Vagina (tissue), 2 donors: ENCODE measurements at regions not wholly inside any gene's neighbourhood (a gene's known extent, or its start where the extent isn't known, plus 50 kb on each side); places are given as distances from the start of the nearest gene placed in this dataset.

Experiments
- POLR2A ChIP-seq, 2 donors: fragments of 450-650 bp; IDR thresholded peaks; one replicate each; pipeline ENCODE4 v1.6.1; 2017; ENCODE audit warnings: antibody characterized with exemption in 2 of 2, mild to moderate bottlenecking in 2 of 2, moderate library complexity in 2 of 2
- POLR2AphosphoS5 ChIP-seq, 2 donors: sonication (generic); formaldehyde crosslinking; IDR thresholded peaks; one replicate each; pipeline ENCODE4 v1.9.0; 2017; ENCODE audit warnings: antibody characterized with exemption in 2 of 2, mild to moderate bottlenecking in 2 of 2, low read depth in 1 of 2; ENCODE audit not compliant: insufficient read depth in 1 of 2
- TF ChIP-seq, protein P1 (sequence below), 3 experiments: fragments of 450-650 bp in 2 of 3; fragments of 200-600 bp in 1 of 3; sonication (generic) in 1 of 3; IDR thresholded peaks; one replicate each; pipeline ENCODE4 v1.5.1; 2017 to 2019; ENCODE audit warnings: antibody characterized with exemption in 3 of 3, mild to moderate bottlenecking in 2 of 3, moderate library complexity in 2 of 3

DNA sequence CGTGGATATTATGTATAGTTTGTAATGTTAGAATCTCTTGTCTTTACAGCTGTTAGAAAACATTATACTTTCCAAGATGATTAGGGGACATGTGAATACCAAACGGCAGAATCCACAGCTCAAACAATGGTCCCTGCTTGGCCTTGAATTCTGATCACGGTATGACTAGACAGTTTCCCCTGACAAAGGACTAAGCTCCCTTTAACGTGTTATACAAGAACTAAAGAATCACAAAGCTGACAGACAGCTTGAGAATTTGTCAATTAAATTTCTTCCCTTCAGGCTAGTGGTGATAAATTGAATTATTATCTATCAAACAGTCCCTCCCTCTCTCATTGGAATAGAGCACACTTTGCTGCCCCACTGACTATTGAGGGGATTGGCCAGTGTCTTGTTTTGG, 359.2 kb upstream of the ID2 start:
- TF ChIP-seq POLR2A (IDR thresholded peaks at IDR 0.05) = no peak
- TF ChIP-seq, protein P1, sequence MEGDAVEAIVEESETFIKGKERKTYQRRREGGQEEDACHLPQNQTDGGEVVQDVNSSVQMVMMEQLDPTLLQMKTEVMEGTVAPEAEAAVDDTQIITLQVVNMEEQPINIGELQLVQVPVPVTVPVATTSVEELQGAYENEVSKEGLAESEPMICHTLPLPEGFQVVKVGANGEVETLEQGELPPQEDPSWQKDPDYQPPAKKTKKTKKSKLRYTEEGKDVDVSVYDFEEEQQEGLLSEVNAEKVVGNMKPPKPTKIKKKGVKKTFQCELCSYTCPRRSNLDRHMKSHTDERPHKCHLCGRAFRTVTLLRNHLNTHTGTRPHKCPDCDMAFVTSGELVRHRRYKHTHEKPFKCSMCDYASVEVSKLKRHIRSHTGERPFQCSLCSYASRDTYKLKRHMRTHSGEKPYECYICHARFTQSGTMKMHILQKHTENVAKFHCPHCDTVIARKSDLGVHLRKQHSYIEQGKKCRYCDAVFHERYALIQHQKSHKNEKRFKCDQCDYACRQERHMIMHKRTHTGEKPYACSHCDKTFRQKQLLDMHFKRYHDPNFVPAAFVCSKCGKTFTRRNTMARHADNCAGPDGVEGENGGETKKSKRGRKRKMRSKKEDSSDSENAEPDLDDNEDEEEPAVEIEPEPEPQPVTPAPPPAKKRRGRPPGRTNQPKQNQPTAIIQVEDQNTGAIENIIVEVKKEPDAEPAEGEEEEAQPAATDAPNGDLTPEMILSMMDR (IDR thresholded peaks at IDR 0.05) = no peak
- TF ChIP-seq POLR2AphosphoS5 (IDR thresholded peaks at IDR 0.05; ENCODE audit: insufficient read depth in 1 of 2, low read depth in 1 of 2) = no peak
